ENCODE measurements at regions not wholly inside any gene's neighbourhood (a gene's known extent, or its start where the extent isn't known, plus 50 kb on each side); places are given as distances from the start of the nearest gene placed in this dataset.

GRCh38 chr12:53856132-53856531, 82.5 kb upstream of the HOXC13 start:
- Histone ChIP-seq H4K20me1 (replicated peaks in 1 of 2; ENCODE audit: control insufficient read depth in 1 of 2, insufficient read depth in 2 of 2, low read length in 2 of 2) (no peaks in the 10 kb centered on the region), H3K23ac (ENCODE audit: insufficient read length) (no peak overlapping the region), H2AK5ac (ENCODE audit: low read depth, low read length) (no peak overlapping the region), H3K79me1 (ENCODE audit: low read depth, low read length) (no peaks in the 10 kb centered on the region), H3K4me2 (ENCODE audit: insufficient read depth in 1 of 2, low read depth in 2 of 2, low read length in 2 of 2) (no peak overlapping the region), H3K14ac (ENCODE audit: insufficient read length) (no peak overlapping the region), H3K4ac (replicated peaks; ENCODE audit: insufficient read length, low read depth, low read length) (no peak overlapping the region), H3K23me2 (ENCODE audit: low read depth, low read length) (no peaks in the 10 kb centered on the region), H3K36me3 (ENCODE audit: control insufficient read depth in 2 of 4, insufficient read depth in 4 of 4, low read length in 3 of 4) (no peaks in the 10 kb centered on the region), H4K91ac (replicated peaks; ENCODE audit: insufficient read length, low read length) (no peak overlapping the region), H2BK20ac (ENCODE audit: low read length) (no peak overlapping the region), H3K18ac (ENCODE audit: extremely low read depth, low read length) (no peak overlapping the region), H3K27ac (ENCODE audit: low read depth, low read length) (no peak overlapping the region), H2BK120ac (replicated peaks; ENCODE audit: low read depth, low read length) (no peak overlapping the region), H3K79me2 (ENCODE audit: control insufficient read depth in 1 of 2, insufficient read depth in 2 of 2, low read length in 2 of 2) (no peaks in the 10 kb centered on the region), H2BK5ac (ENCODE audit: low read depth, low read length) (no peak overlapping the region), H3K4me3 (ENCODE audit: extremely low read depth in 1 of 4, insufficient read depth in 2 of 4, low read depth in 3 of 4, low read length in 4 of 4) (no peak overlapping the region), H3K27me3 (replicated peaks in 1 of 4; ENCODE audit: control insufficient read depth in 3 of 4, extremely low read depth in 1 of 4, insufficient read depth in 3 of 4, low read length in 3 of 4) (no peaks in the 10 kb centered on the region), H3K9ac (replicated peaks in 1 of 4; ENCODE audit: extremely low read depth in 1 of 4, low read depth in 3 of 4, low read length in 3 of 4) (no peak overlapping the region), H2AFZ (ENCODE audit: low read length) (no peak overlapping the region), H3K9me3 (ENCODE audit: insufficient read depth in 2 of 2, low read depth in 1 of 2, low read length in 1 of 2) (no peaks in the 10 kb centered on the region), H4K8ac (ENCODE audit: extremely low read depth, insufficient read depth, low read length) (no peak overlapping the region), H2BK15ac (ENCODE audit: low read length) (no peak overlapping the region), H2BK12ac (ENCODE audit: low read depth, low read length) (no peak overlapping the region), H3K56ac (replicated peaks; ENCODE audit: insufficient read length, low read depth, low read length) (no peak overlapping the region), H4K5ac (ENCODE audit: insufficient read length, low read depth, low read length) (no peak overlapping the region), H3K4me1 (replicated peaks in 1 of 4; ENCODE audit: control insufficient read depth in 3 of 4, insufficient read depth in 4 of 4, low read length in 3 of 4) (no peaks in the 10 kb centered on the region)
- ChIA-PET POLR2A (ENCODE audit: partially characterized antibody) (no interaction called here), CTCF (ENCODE audit: partially characterized antibody) (interaction anchor here (1.5 kb wide), 1 partner anchor 13 kb away, joined by 3 read pairs; no protein-coding TSS in a partner anchor)
- TF ChIP-seq BACH1 (IDR thresholded peaks at IDR 0.05; ENCODE audit: low read length) (no peak), NRF1 (IDR thresholded peaks at IDR 0.05; ENCODE audit: low read depth, low read length) (no peak), SP2 (IDR thresholded peaks at IDR 0.05; ENCODE audit: low read length) (no peak), CREB1 (IDR thresholded peaks at IDR 0.05) (no peak), RFX5 (IDR thresholded peaks at IDR 0.05; ENCODE audit: borderline replicate concordance, low read depth, low read length) (no peak), POU5F1 (IDR thresholded peaks at IDR 0.05; ENCODE audit: low read depth, low read length) (no peak), JUN (IDR thresholded peaks at IDR 0.05; ENCODE audit: low read depth, low read length) (no peak), RNF2 (IDR thresholded peaks at IDR 0.05; ENCODE audit: borderline replicate concordance, low read depth, low read length, missing control alignments, poor library complexity, severe bottlenecking) (no peak), TEAD4 (IDR thresholded peaks at IDR 0.05; ENCODE audit: low read depth, low read length) (no peak), NANOG (IDR thresholded peaks at IDR 0.05; ENCODE audit: insufficient read depth, low read depth, low read length, poor library complexity, severe bottlenecking) (no peak), POLR2A (IDR thresholded peaks at IDR 0.05; ENCODE audit: control extremely low read depth in 1 of 2, low read depth in 2 of 2, low read length in 2 of 2) (no peak), SP1 (IDR thresholded peaks at IDR 0.05; ENCODE audit: low read depth, low read length) (no peak), HDAC6 (IDR thresholded peaks at IDR 0.05; ENCODE audit: low read depth, low read length) (no peak)
- whole genome bisulfite sequencing, 2 experiments (ENCODE audit: extremely low coverage in 1 of 2, insufficient coverage in 1 of 2, insufficient read length in 1 of 2, insufficient replicate concordance in 2 of 2, low coverage in 1 of 2, low lambda C conversion rate in 2 of 2, missing lambda C conversion rate in 1 of 2): 89% methylated on average over 5 of the region's 5 CpGs; no CpG with 5 or more reads in 1 of the 2 experiments
- FAIRE-seq (no peak), DNase-seq (ENCODE audit: low read depth in 1 of 2, low spot score in 2 of 2) (no peak)

Data from H1 (cell line).